WTC11 (cell line): ENCODE measurements at regions not wholly inside any gene's neighbourhood (a gene's known extent, or its start where the extent isn't known, plus 50 kb on each side); places are given as distances from the start of the nearest gene placed in this dataset.

Experiments used
- CTCF ChIP-seq: fragments of 200-600 bp; IDR thresholded peaks from 2 replicates; pipeline ENCODE4 v1.8.0; 2022; ENCODE audit warnings: antibody characterized with exemption
- ELF4 ChIP-seq: sonication (generic); formaldehyde crosslinking; IDR thresholded peaks from 2 replicates; pipeline ENCODE4 v1.8.1; 2022; ENCODE audit warnings: low read depth, mild to moderate bottlenecking, moderate library complexity, missing genetic modification reagents
- NFYB ChIP-seq: sonication (generic); formaldehyde crosslinking; conservative IDR thresholded peaks from 2 replicates; pipeline ENCODE4 v1.8.0; 2022; ENCODE audit warnings: low read depth, missing genetic modification reagents
- TEAD4 ChIP-seq: sonication (generic); formaldehyde crosslinking; IDR thresholded peaks from 2 replicates; pipeline ENCODE4 v1.8.0; 2022; ENCODE audit warnings: mild to moderate bottlenecking, missing genetic modification reagents
- ZNF423 ChIP-seq: fragments of 250-450 bp; sonication (Bioruptor Pico); IDR thresholded peaks from 2 replicates; pipeline ENCODE4 v2.1.2; 2022; ENCODE audit warnings: mild to moderate bottlenecking, moderate library complexity

- TF ChIP-seq ELF4 (no peak), CTCF (0 out of 2 replicates have a peak, but pooled peaks have one; percentile 27), TEAD4 (CRISPR knock-in tag) (no peak), NFYB (no peak), ZNF423 (CRISPR knock-in tag) (no peak)
Measured at GRCh38 chr10:118106426-118106825, 59.7 kb upstream of the RAB11FIP2 start.
